Fibroblast of the aortic adventitia (primary cell): ENCODE measurements at regions not wholly inside any gene's neighbourhood (a gene's known extent, or its start where the extent isn't known, plus 50 kb on each side); places are given as distances from the start of the nearest gene placed in this dataset.

Experiments used
- DNase-seq: peaks from one replicate; pipeline ENCODE4 v3.0.0-alpha.2; 2010; ENCODE audit warnings: low read depth
- H3K4me3 ChIP-seq: 2 replicates; pipeline ENCODE4 v1.5.1; 2011; ENCODE audit warnings: low read depth, mild to moderate bottlenecking, control low read depth, low read length, moderate library complexity
- TF ChIP-seq, protein P1 (sequence below): IDR thresholded peaks from 2 replicates; pipeline ENCODE4 v1.5.1; 2011; ENCODE audit warnings: mild to moderate bottlenecking, low read length, control low read depth, inconsistent platforms; ENCODE audit not compliant: insufficient read depth

DNA sequence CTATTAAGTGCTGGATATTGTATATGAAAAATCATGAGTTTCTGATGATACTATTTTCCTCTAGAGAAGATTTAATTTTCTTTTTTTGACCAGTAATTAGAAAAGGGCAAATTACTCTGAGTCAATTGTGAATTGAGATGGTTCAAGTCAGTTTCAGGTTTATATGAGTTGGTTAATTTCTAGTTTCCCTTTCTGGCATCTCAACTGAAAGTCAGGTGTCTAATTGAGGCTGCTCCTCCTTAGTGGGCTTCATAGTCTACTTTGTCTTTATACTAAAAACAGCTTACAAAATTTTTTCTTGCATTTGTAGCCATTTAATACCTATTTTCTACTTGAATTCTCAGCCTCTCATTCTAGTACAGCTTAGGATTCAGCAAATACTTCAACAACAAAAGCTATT is 387.3 kb downstream of the RPS6KC1 start:
- DNase-seq = no peak
- H3K4me3 ChIP-seq = no peak overlapping the region
- TF ChIP-seq, protein P1, sequence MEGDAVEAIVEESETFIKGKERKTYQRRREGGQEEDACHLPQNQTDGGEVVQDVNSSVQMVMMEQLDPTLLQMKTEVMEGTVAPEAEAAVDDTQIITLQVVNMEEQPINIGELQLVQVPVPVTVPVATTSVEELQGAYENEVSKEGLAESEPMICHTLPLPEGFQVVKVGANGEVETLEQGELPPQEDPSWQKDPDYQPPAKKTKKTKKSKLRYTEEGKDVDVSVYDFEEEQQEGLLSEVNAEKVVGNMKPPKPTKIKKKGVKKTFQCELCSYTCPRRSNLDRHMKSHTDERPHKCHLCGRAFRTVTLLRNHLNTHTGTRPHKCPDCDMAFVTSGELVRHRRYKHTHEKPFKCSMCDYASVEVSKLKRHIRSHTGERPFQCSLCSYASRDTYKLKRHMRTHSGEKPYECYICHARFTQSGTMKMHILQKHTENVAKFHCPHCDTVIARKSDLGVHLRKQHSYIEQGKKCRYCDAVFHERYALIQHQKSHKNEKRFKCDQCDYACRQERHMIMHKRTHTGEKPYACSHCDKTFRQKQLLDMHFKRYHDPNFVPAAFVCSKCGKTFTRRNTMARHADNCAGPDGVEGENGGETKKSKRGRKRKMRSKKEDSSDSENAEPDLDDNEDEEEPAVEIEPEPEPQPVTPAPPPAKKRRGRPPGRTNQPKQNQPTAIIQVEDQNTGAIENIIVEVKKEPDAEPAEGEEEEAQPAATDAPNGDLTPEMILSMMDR = no peak

DNA sequence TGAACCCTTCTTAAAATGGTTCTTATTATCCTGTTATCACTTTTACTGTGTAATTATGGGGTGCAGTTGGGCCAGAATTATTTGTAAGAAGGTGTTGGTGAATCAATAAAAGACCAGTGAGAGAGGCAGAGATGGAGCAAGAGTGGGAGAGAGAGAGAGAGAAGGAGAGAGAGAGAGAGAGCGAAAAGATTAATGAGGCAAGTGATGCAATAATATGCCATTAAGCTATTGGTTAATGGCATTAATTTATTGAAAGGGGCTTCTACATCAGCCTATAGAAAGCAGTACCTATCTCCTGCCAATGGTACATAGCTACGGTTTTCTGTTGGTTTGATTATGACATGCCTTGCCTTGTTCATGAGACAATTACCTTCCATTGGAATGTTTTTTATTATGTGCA is 388.7 kb downstream of the RPS6KC1 start:
- TF ChIP-seq, protein P1 = no peak
- no peak overlapping the region for H3K4me3 ChIP-seq

DNA sequence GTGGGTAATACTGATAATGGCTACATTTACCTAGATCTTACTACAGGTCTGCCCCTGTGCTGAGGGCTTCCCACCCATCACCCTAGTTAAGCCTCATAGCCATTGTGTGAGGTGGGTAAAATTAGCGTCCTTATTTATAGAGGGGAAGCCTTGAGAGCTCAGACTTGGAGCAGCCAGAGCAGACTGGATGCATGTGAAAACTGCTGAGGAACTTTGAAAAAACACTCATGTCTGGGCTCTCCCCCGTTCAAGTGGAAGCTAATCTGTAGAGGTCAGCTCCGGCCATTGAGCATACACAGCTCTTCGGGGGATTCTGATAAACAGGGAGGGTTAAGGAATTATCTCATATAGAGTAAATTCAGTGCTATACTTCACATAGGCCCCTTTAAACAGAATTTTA is 389.7 kb downstream of the RPS6KC1 start:
- DNase-seq = no peak
- TF ChIP-seq, protein P1 = no peak
- no peak overlapping the region for H3K4me3 ChIP-seq

More for the DNA sequence above, 388.7 kb downstream of the RPS6KC1 start:
- no peak for DNase-seq

DNA sequence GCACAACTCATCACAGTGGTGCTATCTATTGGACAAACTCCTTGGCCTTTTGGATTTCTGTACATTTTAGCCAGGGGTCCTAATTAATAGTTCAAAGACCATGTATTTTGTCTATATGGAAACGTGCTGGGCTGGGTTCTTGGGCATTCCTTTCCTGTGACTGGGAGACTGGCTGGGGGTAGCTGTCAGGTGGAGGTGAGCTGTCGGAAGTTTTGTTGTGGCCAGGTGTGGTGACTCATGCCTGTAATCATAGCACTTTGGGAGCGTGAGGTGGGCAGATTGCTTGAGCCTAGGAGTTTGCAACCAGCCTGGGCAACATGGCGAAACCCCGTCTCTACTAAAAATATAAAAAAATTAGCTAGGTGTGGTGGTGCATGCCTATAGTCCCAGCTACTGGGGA is 392.4 kb downstream of the RPS6KC1 start:
- no peak for DNase-seq
- no peak overlapping the region for H3K4me3 ChIP-seq
- TF ChIP-seq, protein P1 = no peak

DNA sequence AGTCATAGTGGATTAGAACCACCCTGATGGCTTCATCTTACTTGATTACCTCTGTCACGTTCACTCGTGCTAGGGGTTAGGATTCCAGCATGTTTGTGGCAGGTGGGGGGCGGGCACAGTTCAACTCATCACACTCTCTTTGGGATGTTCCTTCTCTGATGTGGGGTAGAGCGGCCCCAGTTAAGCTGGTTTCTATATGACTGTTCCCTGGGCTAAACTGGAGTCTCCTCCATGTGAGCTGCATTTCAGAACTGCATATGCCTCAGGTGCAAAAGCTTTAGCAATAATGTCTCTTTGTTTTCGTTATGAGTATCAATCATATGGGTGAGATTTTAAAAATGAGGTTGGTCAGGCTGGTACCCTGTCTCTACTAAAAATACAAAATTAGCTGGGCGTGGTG is 393.2 kb downstream of the RPS6KC1 start:
- DNase-seq = no peak
- TF ChIP-seq, protein P1 = no peak
- H3K4me3 ChIP-seq = no peak overlapping the region

DNA sequence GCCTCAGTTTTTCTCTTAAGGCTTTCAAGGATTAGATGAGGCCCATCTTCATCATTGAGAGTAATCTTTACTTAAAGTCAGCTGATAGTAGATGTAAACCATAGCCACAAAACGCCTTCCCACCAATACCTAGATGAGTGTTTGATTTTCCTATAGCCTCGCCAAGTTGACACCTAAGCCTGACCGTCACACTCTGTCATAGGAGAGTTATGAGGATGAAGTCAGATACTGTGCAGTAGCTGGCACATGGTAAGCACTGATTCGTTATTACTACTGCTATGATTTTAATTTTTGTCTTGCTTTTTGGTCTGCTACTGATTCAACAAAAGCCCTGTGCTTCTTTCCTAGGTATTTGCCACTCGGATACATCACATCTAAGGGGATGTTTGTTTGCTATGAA is 395.5 kb downstream of the RPS6KC1 start:
- DNase-seq = no peak
- TF ChIP-seq, protein P1 = no peak
- H3K4me3 ChIP-seq = no peak overlapping the region

DNA sequence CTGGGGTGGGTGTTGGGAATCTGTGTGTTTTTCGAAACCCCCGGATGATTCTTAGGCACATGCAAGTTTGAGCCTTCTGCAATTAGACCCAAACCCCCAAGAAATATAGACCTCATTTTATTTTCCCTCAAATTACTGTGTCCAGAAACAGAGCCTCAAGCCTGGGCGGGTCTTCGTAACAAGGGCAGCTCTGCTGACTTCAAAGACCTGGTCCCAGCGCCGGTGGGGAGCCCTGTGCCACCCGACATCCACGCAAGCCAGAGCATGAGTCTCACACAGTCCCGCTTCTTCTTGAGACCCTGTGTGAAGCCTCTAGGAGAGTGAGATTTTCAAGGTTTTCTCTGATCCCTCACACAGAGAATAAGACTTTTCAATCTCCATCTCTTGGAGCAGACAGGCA is 397.3 kb downstream of the RPS6KC1 start:
- no peak overlapping the region for H3K4me3 ChIP-seq
- TF ChIP-seq, protein P1 = no peak
- no peak for DNase-seq
